ENCODE measurements at regions not wholly inside any gene's neighbourhood (a gene's known extent, or its start where the extent isn't known, plus 50 kb on each side); places are given as distances from the start of the nearest gene placed in this dataset.

DNA sequence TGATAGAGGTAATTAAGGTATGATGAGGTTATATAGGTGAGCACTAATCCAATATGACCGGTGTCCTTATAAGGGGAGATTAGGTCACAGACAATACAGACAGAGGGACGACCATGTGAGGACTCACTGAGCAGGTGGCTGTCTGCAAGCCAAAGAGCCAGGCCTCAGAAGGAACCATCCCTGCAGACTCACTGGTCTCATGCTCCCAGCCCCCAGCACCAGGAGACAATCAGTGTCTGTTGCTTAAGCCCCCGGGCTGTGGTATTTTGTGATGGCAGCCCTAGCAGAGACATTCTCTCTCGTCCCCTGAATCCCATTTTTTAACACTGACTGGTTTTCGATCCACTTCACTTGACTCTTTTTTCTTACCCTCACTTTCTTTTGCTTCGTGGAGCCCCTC is 51.9 kb upstream of the PABPC3 start:
- no peak for TF ChIP-seq EZH2 (IDR thresholded peaks at IDR 0.05; ENCODE audit: borderline replicate concordance, low read length)
- TF ChIP-seq, protein P1, sequence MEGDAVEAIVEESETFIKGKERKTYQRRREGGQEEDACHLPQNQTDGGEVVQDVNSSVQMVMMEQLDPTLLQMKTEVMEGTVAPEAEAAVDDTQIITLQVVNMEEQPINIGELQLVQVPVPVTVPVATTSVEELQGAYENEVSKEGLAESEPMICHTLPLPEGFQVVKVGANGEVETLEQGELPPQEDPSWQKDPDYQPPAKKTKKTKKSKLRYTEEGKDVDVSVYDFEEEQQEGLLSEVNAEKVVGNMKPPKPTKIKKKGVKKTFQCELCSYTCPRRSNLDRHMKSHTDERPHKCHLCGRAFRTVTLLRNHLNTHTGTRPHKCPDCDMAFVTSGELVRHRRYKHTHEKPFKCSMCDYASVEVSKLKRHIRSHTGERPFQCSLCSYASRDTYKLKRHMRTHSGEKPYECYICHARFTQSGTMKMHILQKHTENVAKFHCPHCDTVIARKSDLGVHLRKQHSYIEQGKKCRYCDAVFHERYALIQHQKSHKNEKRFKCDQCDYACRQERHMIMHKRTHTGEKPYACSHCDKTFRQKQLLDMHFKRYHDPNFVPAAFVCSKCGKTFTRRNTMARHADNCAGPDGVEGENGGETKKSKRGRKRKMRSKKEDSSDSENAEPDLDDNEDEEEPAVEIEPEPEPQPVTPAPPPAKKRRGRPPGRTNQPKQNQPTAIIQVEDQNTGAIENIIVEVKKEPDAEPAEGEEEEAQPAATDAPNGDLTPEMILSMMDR (conservative IDR thresholded peaks at IDR 0.05 in 1 of 2, IDR thresholded peaks at IDR 0.05 in 1 of 2; ENCODE audit: extremely low read depth in 1 of 2, insufficient read depth in 1 of 2, low read depth in 1 of 2, low read length in 2 of 2) = no peak

All from mammary epithelial cell (primary cell).